ENCODE measurements at regions not wholly inside any gene's neighbourhood (a gene's known extent, or its start where the extent isn't known, plus 50 kb on each side); places are given as distances from the start of the nearest gene placed in this dataset.
"Not testable (repeated sequence)": the region's sequence is repeated elsewhere in the genome, so short reads cannot be mapped to it uniquely, and the experiment has no call there.

DNA sequence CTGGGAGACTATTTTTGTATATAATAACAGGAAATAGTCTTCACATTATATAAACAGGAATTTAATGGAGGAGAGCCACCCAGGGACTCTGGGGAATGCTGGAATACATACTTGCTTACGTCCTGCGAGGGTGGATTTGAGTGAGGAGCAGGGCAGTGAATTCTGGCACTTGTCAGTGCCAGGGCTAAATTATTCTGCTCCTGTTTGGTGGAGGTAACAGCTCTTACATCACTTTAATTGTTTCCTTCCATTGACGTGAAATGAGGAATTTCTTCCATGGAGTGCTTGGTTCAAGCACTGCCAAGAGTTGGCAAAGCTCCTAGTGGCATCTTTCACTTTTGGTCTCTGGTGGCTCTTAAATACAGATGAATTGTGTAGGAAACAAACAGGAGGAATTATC is 94.1 kb upstream of the GOLGA8J start:
- Histone ChIP-seq H3K36me3 (ENCODE audit: low read depth, missing control alignments) (no peaks in the 10 kb centered on the region), H3K27me3 (no peaks in the 10 kb centered on the region), H3K4me1 (no peaks in the 10 kb centered on the region), H3K9me3 (no peaks in the 10 kb centered on the region), H3K27ac (no peak overlapping the region), H3K4me3 (no peak overlapping the region)
- TF ChIP-seq, protein P1, sequence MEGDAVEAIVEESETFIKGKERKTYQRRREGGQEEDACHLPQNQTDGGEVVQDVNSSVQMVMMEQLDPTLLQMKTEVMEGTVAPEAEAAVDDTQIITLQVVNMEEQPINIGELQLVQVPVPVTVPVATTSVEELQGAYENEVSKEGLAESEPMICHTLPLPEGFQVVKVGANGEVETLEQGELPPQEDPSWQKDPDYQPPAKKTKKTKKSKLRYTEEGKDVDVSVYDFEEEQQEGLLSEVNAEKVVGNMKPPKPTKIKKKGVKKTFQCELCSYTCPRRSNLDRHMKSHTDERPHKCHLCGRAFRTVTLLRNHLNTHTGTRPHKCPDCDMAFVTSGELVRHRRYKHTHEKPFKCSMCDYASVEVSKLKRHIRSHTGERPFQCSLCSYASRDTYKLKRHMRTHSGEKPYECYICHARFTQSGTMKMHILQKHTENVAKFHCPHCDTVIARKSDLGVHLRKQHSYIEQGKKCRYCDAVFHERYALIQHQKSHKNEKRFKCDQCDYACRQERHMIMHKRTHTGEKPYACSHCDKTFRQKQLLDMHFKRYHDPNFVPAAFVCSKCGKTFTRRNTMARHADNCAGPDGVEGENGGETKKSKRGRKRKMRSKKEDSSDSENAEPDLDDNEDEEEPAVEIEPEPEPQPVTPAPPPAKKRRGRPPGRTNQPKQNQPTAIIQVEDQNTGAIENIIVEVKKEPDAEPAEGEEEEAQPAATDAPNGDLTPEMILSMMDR (IDR thresholded peaks at IDR 0.05), result no peak
- TF ChIP-seq POLR2A (IDR thresholded peaks at IDR 0.05), result no peak
- DNase-seq, result no peak
- intact Hi-C loops (cut with DNase I; ENCODE audit: low total_unique reads), result no loop called here
- WGBS, 2 donors, result 65 to 69% methylated on average over 3 of the region's 3 CpGs

DNA sequence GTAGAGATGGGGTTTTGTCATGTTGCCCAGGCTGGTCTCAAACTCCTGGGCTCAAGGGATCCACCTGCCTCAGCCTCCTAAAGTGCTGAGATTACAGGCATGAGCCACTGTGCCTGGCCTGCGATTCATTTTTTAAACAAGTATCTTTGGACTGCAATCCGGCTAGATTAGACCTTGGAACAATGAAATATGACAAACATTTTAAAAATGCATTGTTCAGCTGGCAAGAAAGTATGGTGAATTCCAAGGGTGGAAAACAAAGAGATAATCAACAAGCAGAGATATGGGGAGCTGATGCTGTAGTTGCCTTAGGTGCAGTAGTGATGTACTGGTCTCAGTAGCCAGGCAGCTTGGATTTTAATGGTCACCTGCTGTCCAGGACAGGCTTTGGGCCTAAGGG is 95.8 kb upstream of the GOLGA8J start:
- intact Hi-C loops (cut with DNase I; ENCODE audit: low total_unique reads), result no loop called here
- no peaks in the 10 kb centered on the region for H3K4me1 ChIP-seq
- TF ChIP-seq, protein P1 (IDR thresholded peaks at IDR 0.05), result no peak
- no peak for TF ChIP-seq POLR2A (IDR thresholded peaks at IDR 0.05)
- H3K27me3 ChIP-seq, result no peaks in the 10 kb centered on the region
- WGBS, 2 donors, result 44% methylated on average over 2 of the region's 2 CpGs
- no peak for DNase-seq
- no peak overlapping the region for H3K27ac ChIP-seq
- H3K9me3 ChIP-seq, result no peaks in the 10 kb centered on the region
- H3K36me3 ChIP-seq (ENCODE audit: low read depth, missing control alignments), result no peaks in the 10 kb centered on the region
- H3K4me3 ChIP-seq, result no peak overlapping the region

DNA sequence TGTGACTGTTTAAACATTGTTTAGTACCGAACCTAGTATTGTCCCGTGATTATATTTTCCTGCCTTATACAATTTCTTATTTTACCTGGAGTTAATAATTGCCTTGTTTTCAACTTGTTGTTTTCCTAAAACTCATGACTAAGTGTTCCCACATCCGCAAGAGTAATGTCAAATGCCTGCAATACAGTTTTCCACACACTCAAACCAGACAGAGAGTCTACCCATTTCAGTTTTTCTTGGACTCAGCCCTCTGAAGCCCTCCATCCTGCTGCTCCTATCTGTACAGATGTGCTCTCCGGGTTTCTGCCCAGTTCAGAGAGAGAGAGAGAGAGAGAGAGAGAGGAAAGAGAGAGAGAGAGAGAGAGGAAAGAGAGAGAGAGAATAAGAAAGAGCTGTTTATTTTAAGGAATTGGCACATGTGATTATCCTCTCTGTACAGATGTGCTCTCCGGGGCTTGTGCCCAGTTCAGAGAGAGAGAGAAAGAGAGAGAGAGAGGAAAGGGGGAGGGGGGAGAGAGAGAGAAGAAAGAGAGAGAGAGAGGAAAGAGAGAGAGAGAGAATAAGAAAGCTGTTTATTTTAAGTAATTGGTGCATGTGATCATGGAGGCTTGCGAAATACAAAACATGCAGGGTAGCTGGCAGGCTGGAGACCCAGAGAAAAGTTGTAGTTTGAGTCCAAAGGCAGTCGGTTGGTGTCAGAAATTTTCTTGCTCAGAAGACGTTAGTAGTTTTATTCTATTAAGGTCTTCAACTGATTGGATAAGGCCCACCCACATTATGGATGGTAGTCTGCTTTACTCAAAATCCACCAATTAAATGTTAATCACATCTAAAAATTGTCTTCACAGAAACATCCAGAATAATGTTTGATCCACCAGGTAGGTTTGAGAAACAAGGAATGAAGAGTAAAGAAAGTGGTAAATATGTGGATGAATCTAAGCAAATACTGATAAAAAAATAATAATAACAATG is 104.1 kb upstream of the GOLGA8J start:
- Histone ChIP-seq H3K36me3 (ENCODE audit: low read depth, missing control alignments) (no peaks in the 10 kb centered on the region), H3K9me3 (no peaks in the 10 kb centered on the region), H3K4me1 (no peaks in the 10 kb centered on the region), H3K4me3 (no peak overlapping the region), H3K27ac (no peak overlapping the region), H3K27me3 (no peaks in the 10 kb centered on the region)
- WGBS, 2 donors, result 52 to 53% methylated on average over 8 of the region's 8 CpGs
- intact Hi-C loops (cut with DNase I; ENCODE audit: low total_unique reads), result no loop called here
- TF ChIP-seq, protein P1 (IDR thresholded peaks at IDR 0.05), result peak in 2 of 3 experiments; percentile 25 to 41
- no peak for TF ChIP-seq POLR2A (IDR thresholded peaks at IDR 0.05)
- DNase-seq, result no peak

DNA sequence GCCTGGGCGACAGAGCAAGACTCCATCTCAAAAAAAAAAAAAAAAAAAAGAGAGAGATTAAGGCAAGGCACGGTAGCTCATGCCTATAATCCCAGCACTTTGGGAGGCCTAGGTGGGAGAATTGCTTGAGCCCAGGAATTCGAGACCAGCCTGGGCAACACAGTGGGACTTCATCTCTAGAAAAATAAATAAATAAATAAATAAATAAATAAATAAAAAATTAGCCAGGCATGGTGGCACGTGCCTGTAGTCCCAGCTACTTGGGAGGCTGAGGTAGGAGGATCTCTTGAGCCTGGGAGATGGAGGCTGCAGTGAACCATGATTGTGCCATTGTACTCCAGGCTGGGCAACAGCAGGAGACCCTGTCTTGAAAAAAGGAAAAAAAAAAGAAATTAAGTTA is 108.7 kb upstream of the GOLGA8J start:
- H3K27me3 ChIP-seq; H3K27ac ChIP-seq; H3K4me3 ChIP-seq; H3K36me3 ChIP-seq (ENCODE audit: low read depth, missing control alignments); H3K9me3 ChIP-seq; DNase-seq; intact Hi-C loops (cut with DNase I; ENCODE audit: low total_unique reads); H3K4me1 ChIP-seq: not testable (repeated sequence)
- 89 to 97% methylated on average over 4 of the region's 4 CpGs for WGBS, 2 donors

DNA sequence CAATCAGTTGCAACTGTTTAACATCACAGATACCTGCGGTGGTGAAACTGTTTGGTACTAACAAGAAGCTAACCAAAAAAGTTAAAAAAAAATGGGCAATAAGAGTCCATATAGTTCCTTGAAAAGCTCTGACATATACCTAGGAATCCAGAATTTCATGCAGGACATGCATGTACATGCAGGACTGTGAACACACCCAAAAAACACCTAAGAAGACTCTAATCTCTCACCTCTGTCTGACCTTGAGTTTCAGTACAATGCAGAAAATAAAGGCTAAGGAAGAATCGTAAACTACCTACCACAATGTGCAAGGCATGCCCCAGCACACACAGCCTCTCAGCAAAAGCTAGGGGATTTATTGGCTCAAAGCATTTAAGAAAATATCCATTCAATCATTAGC is 110.7 kb upstream of the GOLGA8J start:
- Histone ChIP-seq H3K4me1 (peaks cover 6% of the 10 kb centered on the region), H3K9me3 (no peaks in the 10 kb centered on the region), H3K36me3 (ENCODE audit: low read depth, missing control alignments) (no peaks in the 10 kb centered on the region), H3K4me3 (no peak overlapping the region), H3K27ac (no peak overlapping the region), H3K27me3 (no peaks in the 10 kb centered on the region)
- intact Hi-C loops (cut with DNase I; ENCODE audit: low total_unique reads), result no loop called here
- DNase-seq, result no peak
- TF ChIP-seq POLR2A (IDR thresholded peaks at IDR 0.05), result no peak
- TF ChIP-seq, protein P1 (IDR thresholded peaks at IDR 0.05), result no peak
- WGBS, 2 donors, result 89 to 99% methylated on average over 2 of the region's 2 CpGs
